ENCODE measurements at regions not wholly inside any gene's neighbourhood (a gene's known extent, or its start where the extent isn't known, plus 50 kb on each side); places are given as distances from the start of the nearest gene placed in this dataset.

GRCh38 chr14:54038724-54039123 lies 82.1 kb upstream of the BMP4 start:
- Histone ChIP-seq H3K9me3 (peaks cover 0 to 19% of the 10 kb centered on the region in 2 donors), H3K4me1 (no peaks in the 10 kb centered on the region), H3K27ac (no peak overlapping the region), H3K27me3 (no peaks in the 10 kb centered on the region), H3K4me3 (no peak overlapping the region), H3K36me3 (no peaks in the 10 kb centered on the region)
- ATAC-seq (no peak), DNase-seq (no peak)
- no peak for TF ChIP-seq CTCF (IDR thresholded peaks at IDR 0.05)
- intact Hi-C loops (cut with DNase I): no loop called here

GRCh38 chr14:54039311-54039710 lies 82.7 kb upstream of the BMP4 start:
- Histone ChIP-seq H3K27ac (no peak overlapping the region), H3K4me3 (no peak overlapping the region), H3K4me1 (no peaks in the 10 kb centered on the region), H3K36me3 (no peaks in the 10 kb centered on the region), H3K27me3 (no peaks in the 10 kb centered on the region), H3K9me3 (peaks cover 0 to 19% of the 10 kb centered on the region in 2 donors)
- intact Hi-C loops (cut with DNase I): no loop called here
- ATAC-seq (no peak), DNase-seq (no peak)
- no peak for TF ChIP-seq CTCF (IDR thresholded peaks at IDR 0.05)

- no peaks in the 10 kb centered on the region for H3K4me1 ChIP-seq
- H3K36me3 ChIP-seq: no peaks in the 10 kb centered on the region
- H3K27me3 ChIP-seq: no peaks in the 10 kb centered on the region
- H3K9me3 ChIP-seq: peaks cover 0 to 6% of the 10 kb centered on the region in 2 donors
- TF ChIP-seq CTCF (IDR thresholded peaks at IDR 0.05): no peak
- intact Hi-C loops (cut with DNase I): no loop called here
- H3K27ac ChIP-seq: no peak overlapping the region
- DNase-seq (no peak), ATAC-seq (no peak)
- H3K4me3 ChIP-seq: no peak overlapping the region
These were observed 84.2 kb upstream of the BMP4 start for GRCh38 chr14:54040846-54041245.

GRCh38 chr14:54046250-54046649 lies 89.6 kb upstream of the BMP4 start:
- peak; percentile 20 for ATAC-seq
- TF ChIP-seq CTCF (IDR thresholded peaks at IDR 0.05): no peak
- intact Hi-C loops (cut with DNase I): no loop called here
- H3K27me3 ChIP-seq: no peaks in the 10 kb centered on the region
- H3K4me1 ChIP-seq: no peaks in the 10 kb centered on the region
- H3K36me3 ChIP-seq: no peaks in the 10 kb centered on the region
- H3K4me3 ChIP-seq: no peak overlapping the region
- H3K27ac ChIP-seq: no peak overlapping the region
- DNase-seq: no peak
- no peaks in the 10 kb centered on the region for H3K9me3 ChIP-seq

- intact Hi-C loops (cut with DNase I): no loop called here
- TF ChIP-seq CTCF (IDR thresholded peaks at IDR 0.05): no peak
These were observed 91.2 kb upstream of the BMP4 start for GRCh38 chr14:54047645-54048308.

More at GRCh38 chr14:54047645-54048308, 91.2 kb upstream of the BMP4 start:
- no peak overlapping the region for H3K4me3 ChIP-seq
- H3K4me1 ChIP-seq: no peaks in the 10 kb centered on the region
- DNase-seq (no peak), ATAC-seq (no peak)
- no peak overlapping the region for H3K27ac ChIP-seq
- no peaks in the 10 kb centered on the region for H3K27me3 ChIP-seq
- H3K36me3 ChIP-seq: no peaks in the 10 kb centered on the region
- H3K9me3 ChIP-seq: no peaks in the 10 kb centered on the region

Data from left lung (tissue), 4 donors.